ENCODE measurements at regions not wholly inside any gene's neighbourhood (a gene's known extent, or its start where the extent isn't known, plus 50 kb on each side); places are given as distances from the start of the nearest gene placed in this dataset.

DNA sequence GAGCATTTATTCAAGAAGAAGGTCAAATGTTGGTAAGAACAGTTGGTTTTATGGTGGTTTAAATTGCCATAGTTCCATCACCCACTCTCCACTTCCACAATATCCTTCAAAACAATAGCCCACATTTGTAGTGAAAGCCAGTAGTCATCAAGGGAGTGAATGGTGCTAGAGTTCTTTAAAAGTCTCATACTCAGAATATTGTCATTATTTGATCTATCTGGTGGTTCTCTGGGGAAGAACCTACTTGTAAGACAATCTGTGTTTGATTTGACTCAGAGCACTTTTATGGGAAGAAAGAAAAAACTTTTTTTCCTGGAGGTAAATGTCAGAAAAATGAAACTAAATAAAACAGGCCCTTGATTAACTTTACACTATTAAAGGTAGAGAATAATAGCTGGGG lies 893.8 kb downstream of the QKI start:
- ATAC-seq, result no peak
- no peak overlapping the region for H3K4me3 ChIP-seq
- no peak overlapping the region for H3K27ac ChIP-seq
- TF ChIP-seq POLR2AphosphoS5 (IDR thresholded peaks at IDR 0.05), result no peak
- no peak for TF ChIP-seq EP300 (IDR thresholded peaks at IDR 0.05)
- TF ChIP-seq, protein P1, sequence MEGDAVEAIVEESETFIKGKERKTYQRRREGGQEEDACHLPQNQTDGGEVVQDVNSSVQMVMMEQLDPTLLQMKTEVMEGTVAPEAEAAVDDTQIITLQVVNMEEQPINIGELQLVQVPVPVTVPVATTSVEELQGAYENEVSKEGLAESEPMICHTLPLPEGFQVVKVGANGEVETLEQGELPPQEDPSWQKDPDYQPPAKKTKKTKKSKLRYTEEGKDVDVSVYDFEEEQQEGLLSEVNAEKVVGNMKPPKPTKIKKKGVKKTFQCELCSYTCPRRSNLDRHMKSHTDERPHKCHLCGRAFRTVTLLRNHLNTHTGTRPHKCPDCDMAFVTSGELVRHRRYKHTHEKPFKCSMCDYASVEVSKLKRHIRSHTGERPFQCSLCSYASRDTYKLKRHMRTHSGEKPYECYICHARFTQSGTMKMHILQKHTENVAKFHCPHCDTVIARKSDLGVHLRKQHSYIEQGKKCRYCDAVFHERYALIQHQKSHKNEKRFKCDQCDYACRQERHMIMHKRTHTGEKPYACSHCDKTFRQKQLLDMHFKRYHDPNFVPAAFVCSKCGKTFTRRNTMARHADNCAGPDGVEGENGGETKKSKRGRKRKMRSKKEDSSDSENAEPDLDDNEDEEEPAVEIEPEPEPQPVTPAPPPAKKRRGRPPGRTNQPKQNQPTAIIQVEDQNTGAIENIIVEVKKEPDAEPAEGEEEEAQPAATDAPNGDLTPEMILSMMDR (IDR thresholded peaks at IDR 0.05), result no peak
- TF ChIP-seq POLR2A (IDR thresholded peaks at IDR 0.05), result no peak
- no peaks in the 10 kb centered on the region for H3K36me3 ChIP-seq
- no peaks in the 10 kb centered on the region for H3K4me1 ChIP-seq
- no peaks in the 10 kb centered on the region for H3K27me3 ChIP-seq
- H3K9me3 ChIP-seq, result peaks cover 0 to 20% (median 0%) of the 10 kb centered on the region in 3 donors

DNA sequence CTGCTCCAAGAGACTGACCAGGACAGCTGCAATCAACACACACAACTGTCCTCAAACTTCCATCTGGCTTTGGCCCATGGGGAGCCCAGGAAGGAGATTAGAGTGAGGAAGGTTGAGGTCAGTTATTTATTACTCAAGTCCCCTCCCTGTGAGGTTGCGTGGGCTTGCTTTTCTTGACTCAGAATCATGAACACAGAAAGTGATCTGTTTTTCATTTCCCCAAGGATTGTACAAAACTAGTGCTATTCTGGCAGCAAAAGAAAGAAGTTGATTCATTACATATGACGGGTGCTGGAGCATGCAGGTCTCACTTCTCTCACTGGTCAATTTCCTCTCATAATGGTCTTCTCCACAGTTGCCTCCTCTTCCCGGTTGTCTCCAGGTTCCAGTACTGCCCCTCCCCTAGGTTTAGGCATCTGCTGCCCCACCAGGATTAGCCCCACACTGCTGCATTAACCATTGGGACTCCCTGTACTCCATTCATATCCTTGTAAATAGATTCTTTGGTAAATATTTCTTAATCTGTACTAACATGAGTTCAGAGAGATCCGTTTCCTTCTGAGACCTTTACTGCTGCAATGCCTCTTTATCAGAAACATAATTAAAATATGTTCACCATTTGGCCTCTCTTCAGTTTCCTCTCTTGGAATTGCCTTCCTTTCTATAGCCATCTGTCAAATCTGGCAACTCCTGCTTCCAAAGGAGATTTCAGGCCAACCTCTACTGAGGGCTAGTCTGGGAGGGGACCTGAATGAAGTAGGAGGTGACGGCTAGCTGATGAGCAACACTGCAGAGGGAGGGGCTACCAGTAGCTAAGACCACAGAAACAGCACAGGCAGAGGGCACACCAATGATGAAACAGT lies 888.8 kb downstream of the QKI start:
- Histone ChIP-seq H3K27ac (peak overlapping the region in 1 of 4 donors; percentile 9), H3K9me3 (no peaks in the 10 kb centered on the region), H3K4me3 (no peak overlapping the region), H3K36me3 (no peaks in the 10 kb centered on the region), H3K4me1 (no peaks in the 10 kb centered on the region), H3K27me3 (no peaks in the 10 kb centered on the region)
- WGBS, 2 donors (ENCODE audit: low coverage in 1 of 2), result 32 to 44% methylated on average over 3 to 4 of the region's 5 CpGs
- peak; percentile 78 for ATAC-seq
- TF ChIP-seq, protein P1 (IDR thresholded peaks at IDR 0.05), result no peak
- TF ChIP-seq EP300 (IDR thresholded peaks at IDR 0.05) (no peak), POLR2AphosphoS5 (IDR thresholded peaks at IDR 0.05) (no peak), POLR2A (IDR thresholded peaks at IDR 0.05) (no peak)

DNA sequence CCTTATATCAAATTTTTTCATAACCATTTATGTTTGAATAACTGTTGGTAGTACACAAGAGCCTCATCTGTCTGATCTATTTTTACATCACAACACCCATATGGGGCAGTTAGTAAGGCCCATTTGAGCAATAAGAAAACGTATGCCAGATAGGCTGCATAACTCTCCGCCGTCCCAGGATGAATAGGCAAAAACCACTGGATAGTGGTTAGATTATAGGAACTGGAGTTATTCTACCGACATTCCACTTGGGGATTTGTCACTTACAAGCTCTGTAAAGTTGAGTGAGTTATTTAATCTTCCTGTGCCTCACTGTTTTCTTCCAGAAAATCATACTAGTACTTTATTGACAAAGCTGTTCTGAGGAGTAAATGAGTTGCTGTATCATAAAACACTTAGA lies 881.9 kb downstream of the QKI start:
- no peaks in the 10 kb centered on the region for H3K4me1 ChIP-seq
- no peak overlapping the region for H3K27ac ChIP-seq
- no peaks in the 10 kb centered on the region for H3K27me3 ChIP-seq
- no peak for ATAC-seq
- peaks cover 0 to 15% (median 0%) of the 10 kb centered on the region in 3 donors for H3K9me3 ChIP-seq
- no peak overlapping the region for H3K4me3 ChIP-seq
- WGBS, 2 donors (ENCODE audit: low coverage in 1 of 2), result 80 to 82% methylated on average over 1 to 4 of the region's 4 CpGs
- TF ChIP-seq POLR2AphosphoS5 (IDR thresholded peaks at IDR 0.05) (no peak), POLR2A (IDR thresholded peaks at IDR 0.05) (no peak), EP300 (IDR thresholded peaks at IDR 0.05) (no peak)
- TF ChIP-seq, protein P1 (IDR thresholded peaks at IDR 0.05), result no peak
- no peaks in the 10 kb centered on the region for H3K36me3 ChIP-seq

DNA sequence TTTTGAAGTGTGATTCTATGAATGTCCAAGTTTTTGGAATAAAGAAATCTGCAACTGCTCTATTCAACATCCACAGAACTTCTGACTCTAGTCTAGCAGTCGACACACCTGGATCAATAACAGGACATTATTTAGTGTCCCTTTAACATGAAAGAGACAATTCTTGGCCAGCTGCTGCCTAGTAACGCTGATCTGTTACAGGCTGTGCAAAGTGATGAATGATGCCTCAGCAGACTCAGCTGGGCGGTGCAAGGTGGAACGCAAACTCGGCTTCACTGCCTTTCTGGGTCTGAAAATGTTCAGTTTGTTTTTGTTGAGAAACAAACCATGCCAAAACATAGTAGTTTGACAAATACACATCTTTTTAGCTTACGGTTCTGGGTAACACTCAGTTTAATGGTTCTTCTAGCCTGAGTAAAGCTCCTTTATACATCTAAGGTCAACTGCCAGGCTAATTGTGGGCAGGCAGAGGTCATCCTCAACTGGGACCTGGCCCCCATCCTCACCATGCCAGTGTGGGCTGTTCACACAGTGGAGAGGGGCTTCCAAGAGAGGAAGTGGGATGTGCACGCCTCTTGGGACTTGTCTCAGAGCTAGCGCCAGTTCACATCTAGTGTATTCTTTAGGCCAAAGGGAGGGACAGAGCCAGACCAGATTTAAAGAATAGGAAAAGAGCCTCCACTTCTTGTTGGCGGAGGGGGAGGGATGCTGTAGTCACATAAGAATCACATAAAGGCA lies 879.7 kb downstream of the QKI start:
- Histone ChIP-seq H3K36me3 (no peaks in the 10 kb centered on the region), H3K27me3 (no peaks in the 10 kb centered on the region), H3K27ac (no peak overlapping the region), H3K4me1 (no peaks in the 10 kb centered on the region), H3K4me3 (no peak overlapping the region), H3K9me3 (peaks cover 0 to 24% (median 0%) of the 10 kb centered on the region in 3 donors)
- TF ChIP-seq POLR2AphosphoS5 (IDR thresholded peaks at IDR 0.05) (no peak), POLR2A (IDR thresholded peaks at IDR 0.05) (no peak), EP300 (IDR thresholded peaks at IDR 0.05) (no peak)
- TF ChIP-seq, protein P1 (IDR thresholded peaks at IDR 0.05), result no peak
- no peak for ATAC-seq
- WGBS, 2 donors (ENCODE audit: low coverage in 1 of 2), result 30 to 54% methylated on average over 6 to 7 of the region's 9 CpGs
